AG04450 (cell line): ENCODE measurements at regions not wholly inside any gene's neighbourhood (a gene's known extent, or its start where the extent isn't known, plus 50 kb on each side); places are given as distances from the start of the nearest gene placed in this dataset.

Experiments
- CTCF ChIA-PET: fragments of 300-600, 350-600 bp; formaldehyde crosslinking; extraction: SDS; loops from one replicate; lab custom pipeline; 2022; ENCODE audit warnings: antibody characterized with exemption, inconsistent platforms; lab: Charles Lee
- POLR2A ChIA-PET: fragments of 350-600 bp; formaldehyde crosslinking; extraction: SDS; loops from one replicate; lab custom pipeline; 2021; ENCODE audit warnings: antibody characterized with exemption, inconsistent platforms; lab: Yijun Ruan, JAX
- DNase-seq: peaks from one replicate; pipeline ENCODE4 v3.0.0-alpha.2; 2011; ENCODE audit warnings: low read depth, low spot score
- H3K27ac ChIP-seq: one replicate; pipeline ENCODE4 v1.5.1; 2012; ENCODE audit warnings: low read depth, low read length, control low read depth
- H3K27me3 ChIP-seq: one replicate; pipeline ENCODE4 v1.6.0; 2012; ENCODE audit warnings: low read length; ENCODE audit not compliant: control insufficient read depth, insufficient read depth
- H3K4me3 ChIP-seq: 2 replicates; pipeline ENCODE4 v1.5.1; 2011; ENCODE audit warnings: mild to moderate bottlenecking, low read depth, low read length, control low read depth
- H3K9me3 ChIP-seq: 2 replicates; pipeline ENCODE4 v1.5.1; 2012; ENCODE audit warnings: low read length; ENCODE audit not compliant: control insufficient read depth, insufficient read depth
- TF ChIP-seq, protein P1 (sequence below): IDR thresholded peaks from 2 replicates; pipeline ENCODE4 v1.5.1; 2011; ENCODE audit warnings: low read depth, low read length, control low read depth, inconsistent platforms

DNA sequence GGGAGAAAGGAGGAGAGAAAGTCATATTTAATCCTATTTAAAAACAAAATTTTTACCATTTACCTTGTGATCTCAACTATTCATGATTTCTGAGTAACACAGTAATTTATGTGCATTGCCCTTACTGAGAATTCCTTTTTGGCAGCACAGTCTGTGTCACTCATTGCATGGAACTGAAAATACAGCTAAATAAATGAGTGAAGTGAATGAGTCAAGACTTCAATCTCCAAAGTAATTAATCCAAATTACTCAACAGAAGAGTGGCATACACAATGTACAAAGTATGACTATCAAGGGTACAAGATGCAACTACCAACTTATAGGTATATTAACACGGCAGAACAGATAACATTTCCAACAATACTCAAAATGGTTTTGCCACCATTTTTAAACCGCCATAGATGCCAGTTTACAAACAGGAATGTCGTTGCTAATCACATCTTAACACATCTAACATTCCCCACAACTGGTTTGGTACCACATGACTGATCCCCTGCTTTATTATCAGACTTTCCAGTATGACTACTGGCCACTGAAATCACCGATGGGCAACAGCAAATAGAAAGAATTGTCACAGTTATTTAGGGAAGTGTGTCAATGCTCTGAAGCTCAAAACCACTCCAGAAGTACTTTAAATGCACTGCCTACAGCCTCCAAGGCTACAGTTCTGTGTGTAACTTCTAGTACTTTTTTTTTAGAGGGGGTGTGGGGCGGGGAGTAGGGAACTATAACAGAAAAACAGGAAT, 410.4 kb downstream of the SHQ1 start:
- TF ChIP-seq, protein P1, sequence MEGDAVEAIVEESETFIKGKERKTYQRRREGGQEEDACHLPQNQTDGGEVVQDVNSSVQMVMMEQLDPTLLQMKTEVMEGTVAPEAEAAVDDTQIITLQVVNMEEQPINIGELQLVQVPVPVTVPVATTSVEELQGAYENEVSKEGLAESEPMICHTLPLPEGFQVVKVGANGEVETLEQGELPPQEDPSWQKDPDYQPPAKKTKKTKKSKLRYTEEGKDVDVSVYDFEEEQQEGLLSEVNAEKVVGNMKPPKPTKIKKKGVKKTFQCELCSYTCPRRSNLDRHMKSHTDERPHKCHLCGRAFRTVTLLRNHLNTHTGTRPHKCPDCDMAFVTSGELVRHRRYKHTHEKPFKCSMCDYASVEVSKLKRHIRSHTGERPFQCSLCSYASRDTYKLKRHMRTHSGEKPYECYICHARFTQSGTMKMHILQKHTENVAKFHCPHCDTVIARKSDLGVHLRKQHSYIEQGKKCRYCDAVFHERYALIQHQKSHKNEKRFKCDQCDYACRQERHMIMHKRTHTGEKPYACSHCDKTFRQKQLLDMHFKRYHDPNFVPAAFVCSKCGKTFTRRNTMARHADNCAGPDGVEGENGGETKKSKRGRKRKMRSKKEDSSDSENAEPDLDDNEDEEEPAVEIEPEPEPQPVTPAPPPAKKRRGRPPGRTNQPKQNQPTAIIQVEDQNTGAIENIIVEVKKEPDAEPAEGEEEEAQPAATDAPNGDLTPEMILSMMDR, result no peak
- no peak overlapping the region for H3K4me3 ChIP-seq
- POLR2A ChIA-PET, result no interaction called here
- no peak for DNase-seq
- no peaks in the 10 kb centered on the region for H3K9me3 ChIP-seq
- no peak overlapping the region for H3K27ac ChIP-seq
- H3K27me3 ChIP-seq, result no peaks in the 10 kb centered on the region
- CTCF ChIA-PET, result no interaction called here

DNA sequence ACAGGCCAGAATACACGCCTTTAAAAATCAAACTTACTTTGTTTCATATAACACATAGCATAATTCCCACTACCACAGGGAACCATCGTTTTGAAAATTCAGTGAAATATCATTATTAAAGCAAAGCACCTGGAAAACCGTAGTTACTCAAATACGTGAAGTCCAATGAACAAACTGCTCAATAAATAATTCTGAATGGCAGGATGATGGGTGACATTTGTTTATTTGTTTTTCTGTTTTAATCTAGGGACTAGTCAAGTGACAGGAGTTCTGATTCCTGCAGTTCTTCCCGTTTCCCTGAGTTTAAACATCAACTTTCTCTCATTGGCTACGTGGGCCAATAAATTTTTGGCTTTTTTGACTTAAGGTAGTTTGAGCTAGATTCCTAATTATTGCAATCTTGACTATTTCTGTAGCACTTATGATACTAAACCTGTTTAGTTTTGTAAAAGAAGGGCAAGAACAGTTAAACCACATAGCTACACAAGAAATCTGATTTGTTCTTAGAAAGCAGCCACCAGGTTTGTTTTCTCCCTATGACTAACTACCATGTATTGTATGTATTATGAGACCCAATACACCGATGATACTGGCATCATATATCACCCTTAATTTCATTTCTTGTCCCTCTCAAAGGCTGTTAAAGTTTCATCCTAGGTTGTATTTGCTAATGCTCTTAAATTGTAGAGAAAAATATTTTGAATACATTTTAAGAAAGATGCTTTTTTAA, 411.2 kb downstream of the SHQ1 start:
- TF ChIP-seq, protein P1, result no peak
- no peak overlapping the region for H3K4me3 ChIP-seq
- H3K27me3 ChIP-seq, result no peaks in the 10 kb centered on the region
- no peaks in the 10 kb centered on the region for H3K9me3 ChIP-seq
- POLR2A ChIA-PET, result no interaction called here
- no peak overlapping the region for H3K27ac ChIP-seq
- CTCF ChIA-PET, result no interaction called here
- no peak for DNase-seq

DNA sequence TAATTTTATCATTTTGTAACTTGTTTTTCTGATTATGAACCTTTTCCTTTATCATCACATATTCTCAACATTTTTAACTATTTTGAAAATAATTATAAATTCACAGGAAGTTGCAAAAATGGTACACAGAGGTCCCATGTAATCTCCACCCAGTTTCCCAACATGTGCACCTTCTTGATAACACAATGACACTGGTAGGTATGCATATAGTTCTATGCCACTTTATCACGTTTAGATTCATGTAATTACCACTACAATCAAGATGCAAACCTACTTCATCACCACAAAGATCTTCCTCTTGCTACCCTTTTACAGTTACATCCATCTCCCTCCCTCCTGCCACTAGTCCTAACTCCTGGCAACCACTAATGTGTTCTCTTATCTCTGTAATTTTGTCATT, 413.9 kb downstream of the SHQ1 start:
- H3K9me3 ChIP-seq, result no peaks in the 10 kb centered on the region
- DNase-seq, result no peak
- H3K27me3 ChIP-seq, result no peaks in the 10 kb centered on the region
- TF ChIP-seq, protein P1, result no peak
- CTCF ChIA-PET, result no interaction called here
- no peak overlapping the region for H3K4me3 ChIP-seq
- no peak overlapping the region for H3K27ac ChIP-seq
- POLR2A ChIA-PET, result no interaction called here

DNA sequence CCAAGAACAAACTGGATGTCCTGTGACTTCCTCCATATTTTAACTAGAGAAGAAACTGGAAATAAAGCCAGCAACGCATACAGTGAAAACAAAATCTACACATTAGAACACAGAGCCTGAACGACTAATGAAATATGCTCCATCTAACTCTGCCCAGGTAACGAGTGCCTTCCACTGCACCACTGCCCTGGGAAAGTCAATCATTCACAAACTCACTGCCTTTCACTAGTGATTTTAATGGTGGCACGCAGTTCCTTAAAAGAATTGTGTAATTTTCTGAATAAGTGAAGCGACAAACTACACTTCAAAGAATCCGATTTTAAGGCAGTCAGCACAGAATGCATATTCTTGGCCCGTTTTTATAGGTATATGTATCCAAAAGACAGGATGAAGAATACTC, 416.0 kb downstream of the SHQ1 start:
- CTCF ChIA-PET, result no interaction called here
- Histone ChIP-seq H3K27ac (no peak overlapping the region), H3K27me3 (no peaks in the 10 kb centered on the region), H3K9me3 (no peaks in the 10 kb centered on the region), H3K4me3 (no peak overlapping the region)
- POLR2A ChIA-PET, result no interaction called here
- TF ChIP-seq, protein P1, result no peak
- DNase-seq, result no peak
